T-helper 1 cell treated with Interleukin-12 subunit alpha and Interleukin-12 subunit beta and Interleukin-4 antibody, amounts not matched to agents 30 ng/mL and 1 ng/mL, for 36 hours (primary cell): ENCODE measurements at regions not wholly inside any gene's neighbourhood (a gene's known extent, or its start where the extent isn't known, plus 50 kb on each side); places are given as distances from the start of the nearest gene placed in this dataset.
"Not testable (repeated sequence)": the region's sequence is repeated elsewhere in the genome, so short reads cannot be mapped to it uniquely, and the experiment has no call there.

Experiments used
- intact Hi-C: fragments of 100-400 bp; cut with micrococcal nuclease; formaldehyde crosslinking; loops from one replicate; pipeline ENCODE4 v1.15.1; 2024

- intact Hi-C loops: no loop called here
Measured at GRCh38 chr1:38758820-38759219, 100.8 kb downstream of the RRAGC start.

- intact Hi-C loops: no loop called here
Measured at GRCh38 chr1:38746941-38747600, 112.5 kb downstream of the RRAGC start.

- intact Hi-C loops: no loop called here
Measured at GRCh38 chr1:38746402-38746935, 113.1 kb downstream of the RRAGC start.

- intact Hi-C loops: no loop called here
Measured at GRCh38 chr1:38745476-38746401, 113.8 kb downstream of the RRAGC start.

- intact Hi-C loops: no loop called here
Measured at GRCh38 chr1:38744452-38745350, 114.9 kb downstream of the RRAGC start.

GRCh38 chr1:38743184-38743583 is 116.4 kb downstream of the RRAGC start:
- intact Hi-C loops: no loop called here

- intact Hi-C loops: no loop called here
Measured at GRCh38 chr1:38741341-38741740, 118.2 kb downstream of the RRAGC start.

GRCh38 chr1:38740487-38740886 is 119.1 kb downstream of the RRAGC start:
- intact Hi-C loops: no loop called here

GRCh38 chr1:38738207-38738606 is 121.4 kb downstream of the RRAGC start:
- intact Hi-C loops: no loop called here

- intact Hi-C loops: no loop called here
Measured at GRCh38 chr1:38736399-38736798, 123.2 kb downstream of the RRAGC start.

GRCh38 chr1:38735651-38736161 is 123.9 kb downstream of the RRAGC start:
- intact Hi-C loops: no loop called here

GRCh38 chr1:38733761-38734160 is 125.8 kb downstream of the RRAGC start:
- intact Hi-C loops: no loop called here

- intact Hi-C loops: no loop called here
Measured at GRCh38 chr1:38730511-38731397, 128.8 kb downstream of the RRAGC start.

GRCh38 chr1:38728585-38728908 is 131.0 kb downstream of the RRAGC start:
- intact Hi-C loops: no loop called here

GRCh38 chr1:38727684-38728584 is 131.6 kb downstream of the RRAGC start:
- intact Hi-C loops: no loop called here

GRCh38 chr1:38725321-38725961 is 134.1 kb downstream of the RRAGC start:
- intact Hi-C loops: not testable (repeated sequence)

- intact Hi-C loops: no loop called here
Measured at GRCh38 chr1:38724160-38725131, 135.1 kb downstream of the RRAGC start.

- intact Hi-C loops: no loop called here
Measured at GRCh38 chr1:38721816-38722215, 137.8 kb downstream of the RRAGC start.
